ENCODE measurements at regions not wholly inside any gene's neighbourhood (a gene's known extent, or its start where the extent isn't known, plus 50 kb on each side); places are given as distances from the start of the nearest gene placed in this dataset.

- no peak overlapping the region for H2AFZ ChIP-seq (ENCODE audit: low read length)
- H3K27me3 ChIP-seq (ENCODE audit: insufficient read depth, low read length) = no peaks in the 10 kb centered on the region
- H3K4me1 ChIP-seq (ENCODE audit: insufficient read depth, low read length, severe bottlenecking) = no peaks in the 10 kb centered on the region
- no peak overlapping the region for H3K9ac ChIP-seq (ENCODE audit: low read length)
- H3K9me3 ChIP-seq (ENCODE audit: low read length) = no peaks in the 10 kb centered on the region
- H3K9me2 ChIP-seq (ENCODE audit: low read depth, low read length) = no peaks in the 10 kb centered on the region
- TF ChIP-seq CTCF (IDR thresholded peaks at IDR 0.05; ENCODE audit: low read length) (no peak), EZH2 (IDR thresholded peaks at IDR 0.05; ENCODE audit: borderline replicate concordance, low read length) (no peak)
- H3K79me2 ChIP-seq (ENCODE audit: insufficient read depth, low read length) = no peaks in the 10 kb centered on the region
- H4K20me1 ChIP-seq (ENCODE audit: insufficient read depth, low read length) = no peaks in the 10 kb centered on the region
- no peak overlapping the region for H3K27ac ChIP-seq (ENCODE audit: low read depth, low read length, poor library complexity, severe bottlenecking)
- no peak overlapping the region for H3K4me3 ChIP-seq (ENCODE audit: low read depth, low read length, poor library complexity, severe bottlenecking)
- H3K36me3 ChIP-seq (ENCODE audit: insufficient read depth, low read length) = no peaks in the 10 kb centered on the region
- H3K4me2 ChIP-seq (ENCODE audit: low read length) = no peak overlapping the region
- H3F3A ChIP-seq (ENCODE audit: insufficient read depth, low read length) = no peaks in the 10 kb centered on the region
These were observed 334.1 kb downstream of the GLRX3 start for GRCh38 chr10:130470286-130470685.

GRCh38 chr10:130470973-130471372 is 334.8 kb downstream of the GLRX3 start:
- H3K9me3 ChIP-seq (ENCODE audit: low read length) = no peaks in the 10 kb centered on the region
- no peaks in the 10 kb centered on the region for H3K9me2 ChIP-seq (ENCODE audit: low read depth, low read length)
- TF ChIP-seq EZH2 (IDR thresholded peaks at IDR 0.05; ENCODE audit: borderline replicate concordance, low read length) = no peak
- TF ChIP-seq CTCF (IDR thresholded peaks at IDR 0.05; ENCODE audit: low read length) = no peak
- H3K27me3 ChIP-seq (ENCODE audit: insufficient read depth, low read length) = no peaks in the 10 kb centered on the region
- no peaks in the 10 kb centered on the region for H3K36me3 ChIP-seq (ENCODE audit: insufficient read depth, low read length)
- H2AFZ ChIP-seq (ENCODE audit: low read length) = no peak overlapping the region
- no peak overlapping the region for H3K27ac ChIP-seq (ENCODE audit: low read depth, low read length, poor library complexity, severe bottlenecking)
- no peak overlapping the region for H3K4me3 ChIP-seq (ENCODE audit: low read depth, low read length, poor library complexity, severe bottlenecking)
- no peaks in the 10 kb centered on the region for H3K79me2 ChIP-seq (ENCODE audit: insufficient read depth, low read length)
- no peak overlapping the region for H3K9ac ChIP-seq (ENCODE audit: low read length)
- H4K20me1 ChIP-seq (ENCODE audit: insufficient read depth, low read length) = no peaks in the 10 kb centered on the region
- H3K4me2 ChIP-seq (ENCODE audit: low read length) = no peak overlapping the region
- no peaks in the 10 kb centered on the region for H3F3A ChIP-seq (ENCODE audit: insufficient read depth, low read length)
- H3K4me1 ChIP-seq (ENCODE audit: insufficient read depth, low read length, severe bottlenecking) = no peaks in the 10 kb centered on the region

GRCh38 chr10:130471486-130471885 is 335.3 kb downstream of the GLRX3 start:
- Histone ChIP-seq H3K9me3 (ENCODE audit: low read length) (no peaks in the 10 kb centered on the region), H3K4me1 (ENCODE audit: insufficient read depth, low read length, severe bottlenecking) (no peaks in the 10 kb centered on the region), H3F3A (ENCODE audit: insufficient read depth, low read length) (no peaks in the 10 kb centered on the region), H3K4me3 (ENCODE audit: low read depth, low read length, poor library complexity, severe bottlenecking) (no peak overlapping the region), H3K27ac (ENCODE audit: low read depth, low read length, poor library complexity, severe bottlenecking) (no peak overlapping the region), H3K9me2 (ENCODE audit: low read depth, low read length) (no peaks in the 10 kb centered on the region), H3K36me3 (ENCODE audit: insufficient read depth, low read length) (no peaks in the 10 kb centered on the region), H3K9ac (ENCODE audit: low read length) (no peak overlapping the region), H4K20me1 (ENCODE audit: insufficient read depth, low read length) (no peaks in the 10 kb centered on the region), H2AFZ (ENCODE audit: low read length) (no peak overlapping the region), H3K79me2 (ENCODE audit: insufficient read depth, low read length) (no peaks in the 10 kb centered on the region), H3K27me3 (ENCODE audit: insufficient read depth, low read length) (no peaks in the 10 kb centered on the region), H3K4me2 (ENCODE audit: low read length) (no peak overlapping the region)
- no peak for TF ChIP-seq EZH2 (IDR thresholded peaks at IDR 0.05; ENCODE audit: borderline replicate concordance, low read length)
- no peak for TF ChIP-seq CTCF (IDR thresholded peaks at IDR 0.05; ENCODE audit: low read length)
